ENCODE measurements at regions not wholly inside any gene's neighbourhood (a gene's known extent, or its start where the extent isn't known, plus 50 kb on each side); places are given as distances from the start of the nearest gene placed in this dataset.
"Not testable (repeated sequence)": the region's sequence is repeated elsewhere in the genome, so short reads cannot be mapped to it uniquely, and the experiment has no call there.

DNA sequence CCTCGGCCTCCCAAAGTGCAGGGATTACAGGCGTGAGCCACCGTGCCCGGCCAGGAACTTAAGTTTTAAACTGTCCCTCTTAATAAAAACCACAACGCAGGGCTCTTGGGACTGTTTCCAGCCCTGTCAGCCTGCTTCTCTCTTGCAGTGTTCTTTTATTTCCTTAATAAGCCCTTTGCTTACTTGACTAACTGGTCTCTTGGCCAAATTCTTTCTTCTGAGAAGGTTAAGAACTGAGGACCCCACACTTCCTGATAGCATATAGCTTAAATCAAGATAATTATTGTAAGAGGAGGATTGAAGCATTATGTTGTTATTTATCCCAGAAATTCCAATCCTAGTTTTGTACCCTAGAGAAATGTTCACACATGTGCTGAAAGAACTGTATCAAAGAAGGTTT, 128.2 kb upstream of the UXS1 start:
- no peaks in the 10 kb centered on the region for H3K27me3 ChIP-seq
- H3K4me3 ChIP-seq, result no peak overlapping the region
- ATAC-seq (ENCODE audit: low FRiP score in 2 of 2) (no peak), DNase-seq (no peak)
- no peaks in the 10 kb centered on the region for H3K36me3 ChIP-seq
- H3K9me3 ChIP-seq, result no peaks in the 10 kb centered on the region
- TF ChIP-seq POLR2A (IDR thresholded peaks at IDR 0.05), result no peak
- TF ChIP-seq, protein P1, sequence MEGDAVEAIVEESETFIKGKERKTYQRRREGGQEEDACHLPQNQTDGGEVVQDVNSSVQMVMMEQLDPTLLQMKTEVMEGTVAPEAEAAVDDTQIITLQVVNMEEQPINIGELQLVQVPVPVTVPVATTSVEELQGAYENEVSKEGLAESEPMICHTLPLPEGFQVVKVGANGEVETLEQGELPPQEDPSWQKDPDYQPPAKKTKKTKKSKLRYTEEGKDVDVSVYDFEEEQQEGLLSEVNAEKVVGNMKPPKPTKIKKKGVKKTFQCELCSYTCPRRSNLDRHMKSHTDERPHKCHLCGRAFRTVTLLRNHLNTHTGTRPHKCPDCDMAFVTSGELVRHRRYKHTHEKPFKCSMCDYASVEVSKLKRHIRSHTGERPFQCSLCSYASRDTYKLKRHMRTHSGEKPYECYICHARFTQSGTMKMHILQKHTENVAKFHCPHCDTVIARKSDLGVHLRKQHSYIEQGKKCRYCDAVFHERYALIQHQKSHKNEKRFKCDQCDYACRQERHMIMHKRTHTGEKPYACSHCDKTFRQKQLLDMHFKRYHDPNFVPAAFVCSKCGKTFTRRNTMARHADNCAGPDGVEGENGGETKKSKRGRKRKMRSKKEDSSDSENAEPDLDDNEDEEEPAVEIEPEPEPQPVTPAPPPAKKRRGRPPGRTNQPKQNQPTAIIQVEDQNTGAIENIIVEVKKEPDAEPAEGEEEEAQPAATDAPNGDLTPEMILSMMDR (IDR thresholded peaks at IDR 0.05), result no peak
- no peak for TF ChIP-seq EP300 (IDR thresholded peaks at IDR 0.05)
- TF ChIP-seq POLR2AphosphoS5 (IDR thresholded peaks at IDR 0.05), result no peak
- no peak overlapping the region for H3K27ac ChIP-seq
- peaks cover 0 to 5% (median 1%) of the 10 kb centered on the region in 4 donors for H3K4me1 ChIP-seq
- WGBS, 2 donors, result 26 to 29% methylated on average over 5 of the region's 5 CpGs

DNA sequence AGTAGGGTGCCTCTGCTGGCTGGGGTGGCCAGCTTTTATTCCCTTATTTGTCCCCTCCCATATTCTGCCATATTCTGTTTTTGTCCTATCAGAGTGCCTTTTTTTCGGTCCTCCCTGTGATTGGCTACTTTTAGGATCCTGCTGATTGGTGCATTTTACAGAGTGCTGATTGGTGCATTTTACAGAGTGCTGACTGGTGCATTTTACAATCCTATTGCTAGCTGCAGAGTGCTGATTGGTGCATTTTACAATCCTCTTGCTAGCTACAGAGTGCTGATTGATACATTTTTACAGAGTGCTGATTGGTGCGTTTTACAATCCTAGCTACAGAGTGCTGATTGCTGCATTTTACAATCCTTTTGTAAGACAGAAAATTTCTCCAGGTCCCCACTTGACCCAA, 126.3 kb upstream of the UXS1 start:
- WGBS, 2 donors, result 97 to 100% methylated on average over 2 of the region's 2 CpGs
- DNase-seq; H3K36me3 ChIP-seq; ATAC-seq (ENCODE audit: low FRiP score in 2 of 2); H3K9me3 ChIP-seq; H3K27me3 ChIP-seq; H3K4me3 ChIP-seq; H3K27ac ChIP-seq; H3K4me1 ChIP-seq: not testable (repeated sequence)

DNA sequence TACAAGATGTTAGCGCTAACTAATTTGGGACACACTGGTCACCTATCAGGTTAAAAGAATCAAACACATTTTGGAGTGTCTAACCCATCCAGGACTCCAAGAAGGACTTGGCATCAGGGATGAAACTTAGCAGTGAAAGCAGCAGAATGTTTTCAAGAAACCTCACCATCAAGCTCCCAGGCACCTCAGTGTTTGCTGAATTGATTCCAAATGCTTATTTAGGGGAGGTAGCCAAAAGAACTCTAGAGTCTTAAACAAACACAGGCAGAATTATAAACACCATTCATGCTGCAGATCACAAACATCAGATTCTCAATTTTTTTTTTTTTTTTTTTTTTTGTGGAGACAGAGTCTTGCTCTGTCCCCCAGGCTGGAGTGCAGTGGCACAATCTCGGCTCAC, 122.8 kb upstream of the UXS1 start:
- no peak for ATAC-seq (ENCODE audit: low FRiP score in 2 of 2)
- no peak for DNase-seq
- TF ChIP-seq POLR2A (IDR thresholded peaks at IDR 0.05) (no peak), POLR2AphosphoS5 (IDR thresholded peaks at IDR 0.05) (no peak), EP300 (IDR thresholded peaks at IDR 0.05) (no peak)
- TF ChIP-seq, protein P1 (IDR thresholded peaks at IDR 0.05), result no peak
- Histone ChIP-seq H3K27ac (peak overlapping the region in 3 of 4 donors; percentile 30 to 49 (median 49)), H3K4me3 (no peak overlapping the region), H3K9me3 (no peaks in the 10 kb centered on the region), H3K27me3 (no peaks in the 10 kb centered on the region), H3K36me3 (no peaks in the 10 kb centered on the region), H3K4me1 (peaks cover 0 to 5% (median 3%) of the 10 kb centered on the region in 4 donors)
- 61 to 70% methylated on average over 2 of the region's 2 CpGs for WGBS, 2 donors

DNA sequence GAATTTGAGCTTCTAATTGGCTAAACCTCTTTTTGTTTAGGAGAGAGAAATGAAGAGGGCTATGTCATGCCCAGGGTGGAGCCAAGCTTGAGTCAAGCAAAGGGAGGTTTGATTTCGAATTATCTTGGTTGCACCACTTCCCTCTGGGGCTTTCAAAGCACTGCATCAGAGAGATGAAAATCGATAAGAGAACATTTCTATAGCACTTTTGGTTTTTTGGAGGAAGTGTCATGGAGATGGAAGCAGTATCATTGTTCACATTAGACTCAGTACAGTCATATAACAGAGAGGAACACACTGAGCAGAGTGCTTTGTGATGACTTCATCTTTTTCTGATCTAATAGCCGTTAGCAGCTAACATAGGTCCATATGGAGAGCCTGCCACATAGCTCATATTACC, 120.3 kb upstream of the UXS1 start:
- WGBS, 2 donors, result 69 to 80% methylated on average over 3 of the region's 3 CpGs
- ATAC-seq (ENCODE audit: low FRiP score in 2 of 2) (no peak), DNase-seq (no peak)
- H3K9me3 ChIP-seq, result no peaks in the 10 kb centered on the region
- no peaks in the 10 kb centered on the region for H3K27me3 ChIP-seq
- H3K36me3 ChIP-seq, result no peaks in the 10 kb centered on the region
- peaks cover 0 to 5% (median 3%) of the 10 kb centered on the region in 4 donors for H3K4me1 ChIP-seq
- TF ChIP-seq POLR2A (IDR thresholded peaks at IDR 0.05), result no peak
- TF ChIP-seq, protein P1 (IDR thresholded peaks at IDR 0.05), result no peak
- no peak for TF ChIP-seq POLR2AphosphoS5 (IDR thresholded peaks at IDR 0.05)
- TF ChIP-seq EP300 (IDR thresholded peaks at IDR 0.05), result no peak
- H3K4me3 ChIP-seq, result no peak overlapping the region
- no peak overlapping the region for H3K27ac ChIP-seq

DNA sequence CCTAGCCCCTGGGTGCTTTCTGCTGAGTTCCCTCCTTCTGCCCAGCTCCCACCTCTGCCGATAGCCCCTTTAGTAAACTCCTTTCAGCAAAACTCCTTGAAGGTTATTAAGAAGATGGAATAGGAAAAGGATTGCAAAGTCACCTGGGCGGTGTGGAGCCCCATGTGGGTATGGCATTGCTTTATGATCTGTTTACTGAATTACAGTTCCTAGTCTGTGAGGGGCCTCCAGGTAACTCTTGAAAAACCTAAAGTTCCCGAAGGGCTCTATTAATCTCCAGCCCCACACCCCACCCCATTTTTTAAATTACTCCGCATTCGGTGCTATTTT, 116.9 kb upstream of the UXS1 start:
- H3K9me3 ChIP-seq, result no peaks in the 10 kb centered on the region
- no peaks in the 10 kb centered on the region for H3K4me1 ChIP-seq
- no peaks in the 10 kb centered on the region for H3K36me3 ChIP-seq
- WGBS, 2 donors, result 91% methylated on average over 5 of the region's 5 CpGs
- DNase-seq (no peak), ATAC-seq (ENCODE audit: low FRiP score in 2 of 2) (no peak)
- H3K27me3 ChIP-seq, result no peaks in the 10 kb centered on the region
- no peak for TF ChIP-seq POLR2A (IDR thresholded peaks at IDR 0.05)
- no peak for TF ChIP-seq POLR2AphosphoS5 (IDR thresholded peaks at IDR 0.05)
- TF ChIP-seq EP300 (IDR thresholded peaks at IDR 0.05), result no peak
- TF ChIP-seq, protein P1 (IDR thresholded peaks at IDR 0.05), result no peak
- H3K4me3 ChIP-seq, result no peak overlapping the region
- no peak overlapping the region for H3K27ac ChIP-seq
